Immature natural killer cell (primary cell): ENCODE measurements at regions not wholly inside any gene's neighbourhood (a gene's known extent, or its start where the extent isn't known, plus 50 kb on each side); places are given as distances from the start of the nearest gene placed in this dataset.

ENCODE experiments used
- DNase-seq, 3 donors: peaks; one replicate each; pipeline ENCODE4 v3.0.0; 2022; ENCODE audit warnings: mixed read lengths in 1 of 3
- H3K27ac Mint-ChIP-seq, 6 donors: one replicate each; pipeline ENCODE4 v1.8.0; 2020; ENCODE audit warnings: mixed read lengths in 6 of 6, mild to moderate bottlenecking in 5 of 6, inconsistent platforms in 4 of 6, moderate library complexity in 3 of 6
- H3K27me3 Mint-ChIP-seq, 3 donors: one replicate each; pipeline ENCODE4 v1.8.0; 2020 to 2021; ENCODE audit warnings: low read depth in 3 of 3, mild to moderate bottlenecking in 3 of 3, mixed read lengths in 3 of 3, moderate library complexity in 3 of 3, inconsistent platforms in 1 of 3
- H3K36me3 Mint-ChIP-seq, 3 donors: one replicate each; pipeline ENCODE4 v1.8.0; 2020; ENCODE audit warnings: mixed read lengths in 3 of 3, inconsistent platforms in 2 of 3, mild to moderate bottlenecking in 2 of 3
- H3K4me1 Mint-ChIP-seq, 2 donors: one replicate each; pipeline ENCODE4 v1.8.0; 2020; ENCODE audit warnings: inconsistent platforms in 2 of 2, mild to moderate bottlenecking in 2 of 2, mixed read lengths in 2 of 2, moderate library complexity in 1 of 2
- H3K4me3 Mint-ChIP-seq, 5 donors: one replicate each; pipeline ENCODE4 v1.8.0; 2020; ENCODE audit warnings: mild to moderate bottlenecking in 5 of 5, mixed read lengths in 5 of 5, inconsistent platforms in 3 of 5, moderate library complexity in 3 of 5
- H3K9me3 Mint-ChIP-seq, 6 donors: one replicate each; pipeline ENCODE4 v1.8.0; 2020; ENCODE audit warnings: mild to moderate bottlenecking in 6 of 6, mixed read lengths in 6 of 6, inconsistent platforms in 4 of 6, moderate library complexity in 3 of 6

GRCh38 chr2:158049129-158049855, 52.4 kb upstream of the UPP2 start:
- no peak for DNase-seq
- H3K27me3 Mint-ChIP-seq, result peaks cover 0 to 5% (median 3%) of the 10 kb centered on the region in 3 donors
- H3K4me1 Mint-ChIP-seq, result no peaks in the 10 kb centered on the region

GRCh38 chr2:158048327-158048726, 53.3 kb upstream of the UPP2 start:
- H3K4me3 Mint-ChIP-seq, result no peak overlapping the region
- H3K36me3 Mint-ChIP-seq, result no peaks in the 10 kb centered on the region
- DNase-seq, result no peak
- H3K4me1 Mint-ChIP-seq, result no peaks in the 10 kb centered on the region
- H3K9me3 Mint-ChIP-seq, result no peaks in the 10 kb centered on the region
- H3K27ac Mint-ChIP-seq, result no peak overlapping the region
- peaks cover 0 to 5% (median 3%) of the 10 kb centered on the region in 3 donors for H3K27me3 Mint-ChIP-seq

More at GRCh38 chr2:158049129-158049855, 52.4 kb upstream of the UPP2 start:
- Mint-ChIP-seq H3K9me3 (no peaks in the 10 kb centered on the region), H3K27ac (no peak overlapping the region), H3K36me3 (no peaks in the 10 kb centered on the region), H3K4me3 (no peak overlapping the region)

GRCh38 chr2:158047156-158047611, 54.5 kb upstream of the UPP2 start:
- Mint-ChIP-seq H3K27ac (no peak overlapping the region), H3K9me3 (no peaks in the 10 kb centered on the region), H3K4me3 (no peak overlapping the region), H3K4me1 (no peaks in the 10 kb centered on the region), H3K27me3 (peaks cover 0 to 5% (median 3%) of the 10 kb centered on the region in 3 donors), H3K36me3 (no peaks in the 10 kb centered on the region)
- DNase-seq, result no peak

GRCh38 chr2:158046121-158046880, 55.4 kb upstream of the UPP2 start:
- no peak overlapping the region for H3K4me3 Mint-ChIP-seq
- no peak overlapping the region for H3K27ac Mint-ChIP-seq
- no peaks in the 10 kb centered on the region for H3K4me1 Mint-ChIP-seq
- no peaks in the 10 kb centered on the region for H3K36me3 Mint-ChIP-seq
- H3K9me3 Mint-ChIP-seq, result no peaks in the 10 kb centered on the region
- DNase-seq, result no peak
- peaks cover 0 to 3% (median 1%) of the 10 kb centered on the region in 3 donors for H3K27me3 Mint-ChIP-seq

GRCh38 chr2:158045362-158045761, 56.3 kb upstream of the UPP2 start:
- Mint-ChIP-seq H3K36me3 (no peaks in the 10 kb centered on the region), H3K27ac (no peak overlapping the region), H3K4me3 (no peak overlapping the region), H3K4me1 (no peaks in the 10 kb centered on the region), H3K27me3 (peaks cover 0 to 3% (median 1%) of the 10 kb centered on the region in 3 donors), H3K9me3 (no peaks in the 10 kb centered on the region)
- no peak for DNase-seq

GRCh38 chr2:158043181-158043948, 58.3 kb upstream of the UPP2 start:
- H3K9me3 Mint-ChIP-seq, result no peaks in the 10 kb centered on the region
- no peak overlapping the region for H3K27ac Mint-ChIP-seq
- H3K27me3 Mint-ChIP-seq, result peaks cover 0 to 3% (median 1%) of the 10 kb centered on the region in 3 donors
- H3K36me3 Mint-ChIP-seq, result no peaks in the 10 kb centered on the region
- no peak overlapping the region for H3K4me3 Mint-ChIP-seq
- DNase-seq, result no peak
- H3K4me1 Mint-ChIP-seq, result no peaks in the 10 kb centered on the region

- H3K4me1 Mint-ChIP-seq, result no peaks in the 10 kb centered on the region
- no peak overlapping the region for H3K27ac Mint-ChIP-seq
- peaks cover under 1 to 3% (median 1%) of the 10 kb centered on the region in 3 donors for H3K27me3 Mint-ChIP-seq
- H3K9me3 Mint-ChIP-seq, result no peaks in the 10 kb centered on the region
- DNase-seq, result no peak
- no peak overlapping the region for H3K4me3 Mint-ChIP-seq
- H3K36me3 Mint-ChIP-seq, result no peaks in the 10 kb centered on the region
Measured at GRCh38 chr2:158042666-158043065, 59.0 kb upstream of the UPP2 start.

GRCh38 chr2:158042245-158042644, 59.4 kb upstream of the UPP2 start:
- DNase-seq, result no peak
- H3K36me3 Mint-ChIP-seq, result no peaks in the 10 kb centered on the region
- no peak overlapping the region for H3K27ac Mint-ChIP-seq
- H3K4me1 Mint-ChIP-seq, result no peaks in the 10 kb centered on the region
- no peaks in the 10 kb centered on the region for H3K9me3 Mint-ChIP-seq
- H3K27me3 Mint-ChIP-seq, result peaks cover 1 to 5% (median 3%) of the 10 kb centered on the region in 3 donors
- no peak overlapping the region for H3K4me3 Mint-ChIP-seq

GRCh38 chr2:158041400-158041799, 60.3 kb upstream of the UPP2 start:
- Mint-ChIP-seq H3K27ac (no peak overlapping the region), H3K4me1 (no peaks in the 10 kb centered on the region), H3K4me3 (no peak overlapping the region), H3K9me3 (no peaks in the 10 kb centered on the region), H3K36me3 (no peaks in the 10 kb centered on the region), H3K27me3 (peaks cover 1 to 6% (median 3%) of the 10 kb centered on the region in 3 donors)
- no peak for DNase-seq

- no peaks in the 10 kb centered on the region for H3K36me3 Mint-ChIP-seq
- peaks cover 0 to 11% (median 2%) of the 10 kb centered on the region in 3 donors for H3K27me3 Mint-ChIP-seq
- no peaks in the 10 kb centered on the region for H3K9me3 Mint-ChIP-seq
- DNase-seq, result no peak
- H3K27ac Mint-ChIP-seq, result no peak overlapping the region
- H3K4me1 Mint-ChIP-seq, result no peaks in the 10 kb centered on the region
- no peak overlapping the region for H3K4me3 Mint-ChIP-seq
Measured at GRCh38 chr2:158038901-158039300, 62.8 kb upstream of the UPP2 start.

GRCh38 chr2:158034198-158034866, 67.3 kb upstream of the UPP2 start:
- H3K4me1 Mint-ChIP-seq, result no peaks in the 10 kb centered on the region
- H3K36me3 Mint-ChIP-seq, result no peaks in the 10 kb centered on the region
- DNase-seq, result no peak
- peaks cover 0 to 11% (median 4%) of the 10 kb centered on the region in 3 donors for H3K27me3 Mint-ChIP-seq
- H3K9me3 Mint-ChIP-seq, result no peaks in the 10 kb centered on the region
- H3K27ac Mint-ChIP-seq, result no peak overlapping the region
- no peak overlapping the region for H3K4me3 Mint-ChIP-seq

GRCh38 chr2:158031371-158031770, 70.3 kb upstream of the UPP2 start:
- Mint-ChIP-seq H3K36me3 (no peaks in the 10 kb centered on the region), H3K27me3 (peaks cover 0 to 4% (median 4%) of the 10 kb centered on the region in 3 donors), H3K4me3 (no peak overlapping the region), H3K4me1 (no peaks in the 10 kb centered on the region), H3K27ac (no peak overlapping the region), H3K9me3 (no peaks in the 10 kb centered on the region)
- DNase-seq, result no peak

GRCh38 chr2:158025255-158025996, 76.2 kb upstream of the UPP2 start:
- no peak overlapping the region for H3K27ac Mint-ChIP-seq

More at GRCh38 chr2:158025255-158025996, 76.2 kb upstream of the UPP2 start:
- Mint-ChIP-seq H3K9me3 (no peaks in the 10 kb centered on the region), H3K4me1 (no peaks in the 10 kb centered on the region), H3K36me3 (no peaks in the 10 kb centered on the region), H3K4me3 (no peak overlapping the region), H3K27me3 (peaks cover 0 to 3% (median 1%) of the 10 kb centered on the region in 3 donors)
- no peak for DNase-seq
